Activated B cell treated with CpG ODN at 0.5 μM for 24 hours (primary cell): ENCODE measurements at regions not wholly inside any gene's neighbourhood (a gene's known extent, or its start where the extent isn't known, plus 50 kb on each side); places are given as distances from the start of the nearest gene placed in this dataset.

Source experiments
- ATAC-seq: fragments of 200-7000 bp; cut with Tn5 transposase; one replicate; pipeline ENCODE4 v1.10.0; 2021; ENCODE audit warnings: low read depth, mild to moderate bottlenecking, moderate library complexity
- CTCF ChIA-PET: fragments of 350-600 bp; sonication (Branson Sonifier 250); formaldehyde crosslinking; loops from one replicate; lab custom pipeline; 2021; ENCODE audit warnings: antibody characterized with exemption; lab: Charles Lee
- POLR2A ChIA-PET: fragments of 350-600 bp; sonication (Branson Sonifier 250); formaldehyde crosslinking; loops from one replicate; lab custom pipeline; 2021; ENCODE audit warnings: antibody characterized with exemption; lab: Charles Lee
- DNase-seq: peaks from one replicate; pipeline ENCODE4 v3.0.0; 2022
- H3K27ac Mint-ChIP-seq: one replicate; pipeline ENCODE4 v1.8.0; 2020; ENCODE audit warnings: mixed read lengths
- H3K27me3 Mint-ChIP-seq: one replicate; pipeline ENCODE4 v1.8.0; 2021; ENCODE audit warnings: mixed read lengths
- H3K36me3 Mint-ChIP-seq: one replicate; pipeline ENCODE4 v1.8.0; 2021; ENCODE audit warnings: low read depth, mixed read lengths
- H3K4me1 Mint-ChIP-seq: one replicate; pipeline ENCODE4 v1.8.0; 2021; ENCODE audit warnings: mixed read lengths
- H3K4me3 Mint-ChIP-seq: one replicate; pipeline ENCODE4 v1.8.0; 2020; ENCODE audit warnings: mild to moderate bottlenecking, mixed read lengths
- H3K9me3 Mint-ChIP-seq: one replicate; pipeline ENCODE4 v1.8.0; 2020; ENCODE audit warnings: mixed read lengths
- intact Hi-C: fragments of 100-400 bp; cut with micrococcal nuclease; formaldehyde crosslinking; loops from one replicate; pipeline ENCODE4 v1.15.1; 2024
- TF ChIP-seq, protein P1 (sequence below): fragments of 200-600 bp; IDR thresholded peaks from one replicate; pipeline ENCODE4 v1.8.0; 2022; ENCODE audit warnings: antibody characterized with exemption, mild to moderate bottlenecking

DNA sequence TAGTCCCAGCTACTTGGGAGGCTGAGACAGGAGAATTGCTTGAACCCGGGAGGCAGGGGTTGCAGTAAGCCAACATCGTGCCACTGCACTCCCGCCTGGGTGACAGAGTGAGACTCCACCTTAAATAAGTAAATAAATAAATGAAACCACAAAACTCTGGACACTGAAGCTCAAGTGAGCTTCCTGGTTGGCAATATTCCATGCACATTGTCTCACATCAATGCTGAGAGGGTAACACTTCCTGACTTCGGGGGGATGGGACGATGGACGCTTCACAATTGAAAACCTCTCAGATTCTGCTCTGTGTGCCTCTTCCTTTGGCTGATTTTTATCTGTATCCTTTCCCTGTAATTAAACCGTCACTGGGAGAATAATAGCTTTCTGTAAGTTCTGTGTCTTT lies 70.0 kb upstream of the ZNF644 start:
- CTCF ChIA-PET: no interaction called here
- H3K4me3 Mint-ChIP-seq: no peak overlapping the region
- no peak for DNase-seq
- peaks cover 4% of the 10 kb centered on the region for H3K27me3 Mint-ChIP-seq
- no peaks in the 10 kb centered on the region for H3K36me3 Mint-ChIP-seq
- no peak for ATAC-seq
- intact Hi-C loops: no loop called here
- no peak overlapping the region for H3K27ac Mint-ChIP-seq
- no peaks in the 10 kb centered on the region for H3K4me1 Mint-ChIP-seq
- POLR2A ChIA-PET: no interaction called here
- peaks cover 2% of the 10 kb centered on the region for H3K9me3 Mint-ChIP-seq
- TF ChIP-seq, protein P1, sequence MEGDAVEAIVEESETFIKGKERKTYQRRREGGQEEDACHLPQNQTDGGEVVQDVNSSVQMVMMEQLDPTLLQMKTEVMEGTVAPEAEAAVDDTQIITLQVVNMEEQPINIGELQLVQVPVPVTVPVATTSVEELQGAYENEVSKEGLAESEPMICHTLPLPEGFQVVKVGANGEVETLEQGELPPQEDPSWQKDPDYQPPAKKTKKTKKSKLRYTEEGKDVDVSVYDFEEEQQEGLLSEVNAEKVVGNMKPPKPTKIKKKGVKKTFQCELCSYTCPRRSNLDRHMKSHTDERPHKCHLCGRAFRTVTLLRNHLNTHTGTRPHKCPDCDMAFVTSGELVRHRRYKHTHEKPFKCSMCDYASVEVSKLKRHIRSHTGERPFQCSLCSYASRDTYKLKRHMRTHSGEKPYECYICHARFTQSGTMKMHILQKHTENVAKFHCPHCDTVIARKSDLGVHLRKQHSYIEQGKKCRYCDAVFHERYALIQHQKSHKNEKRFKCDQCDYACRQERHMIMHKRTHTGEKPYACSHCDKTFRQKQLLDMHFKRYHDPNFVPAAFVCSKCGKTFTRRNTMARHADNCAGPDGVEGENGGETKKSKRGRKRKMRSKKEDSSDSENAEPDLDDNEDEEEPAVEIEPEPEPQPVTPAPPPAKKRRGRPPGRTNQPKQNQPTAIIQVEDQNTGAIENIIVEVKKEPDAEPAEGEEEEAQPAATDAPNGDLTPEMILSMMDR: no peak

DNA sequence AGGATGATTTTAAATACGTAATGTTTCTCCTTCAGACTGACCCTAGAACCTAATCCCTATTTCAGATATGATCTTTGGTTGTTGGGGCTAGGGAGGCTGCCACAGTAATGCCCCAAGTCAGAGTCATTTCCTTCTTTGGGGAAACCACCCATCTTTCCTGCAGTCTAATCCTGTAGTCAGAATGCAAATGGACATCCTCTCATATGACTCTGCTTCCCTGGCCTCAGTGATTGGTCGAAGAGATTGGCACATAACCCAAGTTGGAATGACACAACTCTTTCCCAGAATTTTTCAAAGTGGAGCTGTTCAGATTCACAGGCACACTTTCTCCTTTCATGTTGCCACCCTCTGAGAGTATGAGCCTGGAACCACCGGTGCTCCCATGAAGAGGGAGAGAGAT lies 58.8 kb upstream of the ZNF644 start:
- TF ChIP-seq, protein P1: no peak
- intact Hi-C loops: no loop called here
- H3K9me3 Mint-ChIP-seq: no peaks in the 10 kb centered on the region
- ATAC-seq (no peak), DNase-seq (no peak)
- H3K36me3 Mint-ChIP-seq: no peaks in the 10 kb centered on the region
- H3K4me1 Mint-ChIP-seq: peaks cover 5% of the 10 kb centered on the region
- ChIA-PET CTCF (no interaction called here), POLR2A (no interaction called here)
- H3K27ac Mint-ChIP-seq: no peak overlapping the region
- no peaks in the 10 kb centered on the region for H3K27me3 Mint-ChIP-seq
- no peak overlapping the region for H3K4me3 Mint-ChIP-seq

DNA sequence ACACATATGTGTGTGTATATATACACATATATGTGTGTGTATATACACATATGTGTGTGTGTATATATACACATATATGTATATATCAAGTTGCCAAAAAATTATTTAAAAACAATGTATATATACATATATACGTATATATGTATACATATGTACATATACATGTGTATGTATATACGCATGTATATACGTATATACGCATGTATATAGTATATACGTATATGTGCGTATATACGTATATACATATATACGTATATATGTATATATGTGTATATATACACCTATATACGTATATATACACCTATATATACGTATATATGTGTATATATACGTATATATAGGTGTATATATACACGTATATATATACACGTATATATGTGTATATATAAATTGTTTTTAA lies 57.0 kb upstream of the ZNF644 start:
- H3K4me1 Mint-ChIP-seq: peaks cover 5% of the 10 kb centered on the region
- no peaks in the 10 kb centered on the region for H3K9me3 Mint-ChIP-seq
- intact Hi-C loops: no loop called here
- H3K27ac Mint-ChIP-seq: no peak overlapping the region
- no peaks in the 10 kb centered on the region for H3K27me3 Mint-ChIP-seq
- H3K36me3 Mint-ChIP-seq: no peaks in the 10 kb centered on the region
- H3K4me3 Mint-ChIP-seq: no peak overlapping the region
- ChIA-PET CTCF (no interaction called here), POLR2A (no interaction called here)
- DNase-seq (no peak), ATAC-seq (no peak)
- TF ChIP-seq, protein P1: no peak

DNA sequence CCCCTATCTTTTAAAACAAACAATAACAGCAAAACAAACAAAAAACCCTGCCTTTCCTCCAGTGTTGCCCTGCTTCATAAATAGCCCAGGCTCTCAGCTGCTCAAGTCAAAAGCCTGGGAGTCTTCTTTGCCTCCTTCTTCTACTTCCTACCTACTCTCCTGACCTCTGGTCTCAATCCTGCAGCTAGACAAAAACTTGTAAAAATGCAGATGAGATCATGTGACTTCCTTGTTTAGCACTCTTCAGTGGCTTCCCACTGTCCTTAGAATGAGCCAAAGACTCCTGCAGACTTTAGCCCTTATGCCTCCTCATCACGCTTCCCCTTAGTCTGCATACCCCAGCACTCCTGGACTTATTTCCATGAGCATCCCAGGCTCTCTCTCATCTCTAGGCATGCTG lies 55.0 kb upstream of the ZNF644 start:
- POLR2A ChIA-PET: no interaction called here

DNA sequence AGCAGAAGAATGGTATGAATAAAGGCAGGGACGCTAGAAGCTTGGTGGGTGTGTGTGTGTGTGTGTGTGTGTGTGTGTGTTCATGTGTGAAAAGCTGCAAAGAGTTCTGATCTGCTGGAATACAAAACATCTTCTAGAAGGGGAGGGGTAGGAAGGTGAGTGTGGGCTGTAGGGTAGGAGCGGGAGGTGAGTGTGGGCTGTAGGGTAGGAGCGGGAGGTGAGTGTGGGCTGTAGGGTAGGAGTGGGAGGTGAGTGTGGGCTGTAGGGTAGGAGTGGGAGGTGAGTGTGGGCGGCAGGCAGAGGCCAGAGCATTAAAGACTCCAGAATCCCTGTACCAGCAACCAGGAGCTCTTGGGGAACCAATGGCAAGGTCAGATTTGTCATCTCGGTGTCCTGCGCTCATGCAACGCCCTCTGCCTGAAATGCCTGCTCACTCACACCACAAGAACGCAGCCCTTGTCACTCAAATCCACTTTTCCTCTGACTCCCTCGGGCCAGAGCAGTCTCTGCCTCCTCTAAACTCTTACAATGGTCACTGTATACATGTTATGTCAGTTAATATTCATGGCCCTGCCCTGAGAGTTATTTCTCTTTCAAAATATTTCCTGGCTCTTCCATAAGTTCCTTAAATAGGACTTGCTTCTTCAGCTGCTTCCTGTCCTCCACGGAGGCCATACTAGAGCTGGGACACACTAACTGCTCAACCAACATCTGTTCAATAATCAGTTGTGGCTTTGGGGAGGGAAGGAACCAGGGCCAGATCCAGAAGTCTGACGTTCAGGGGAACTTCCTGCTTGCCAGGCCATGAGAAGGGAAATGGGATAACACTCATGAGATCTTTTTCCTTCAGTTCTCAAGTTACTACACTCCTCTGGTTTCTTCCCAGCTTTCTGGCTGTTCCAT lies 53.6 kb upstream of the ZNF644 start:
- no peak overlapping the region for H3K4me3 Mint-ChIP-seq
- H3K36me3 Mint-ChIP-seq: no peaks in the 10 kb centered on the region
- intact Hi-C loops: no loop called here

More for the DNA sequence above, 55.0 kb upstream of the ZNF644 start:
- H3K4me3 Mint-ChIP-seq: no peak overlapping the region
- CTCF ChIA-PET: no interaction called here
- H3K36me3 Mint-ChIP-seq: no peaks in the 10 kb centered on the region
- H3K27me3 Mint-ChIP-seq: no peaks in the 10 kb centered on the region
- intact Hi-C loops: no loop called here
- no peaks in the 10 kb centered on the region for H3K9me3 Mint-ChIP-seq
- no peak for DNase-seq
- no peak overlapping the region for H3K27ac Mint-ChIP-seq
- no peak for ATAC-seq
- peaks cover 5% of the 10 kb centered on the region for H3K4me1 Mint-ChIP-seq
- TF ChIP-seq, protein P1: no peak

More for the DNA sequence above, 53.6 kb upstream of the ZNF644 start:
- H3K27me3 Mint-ChIP-seq: peaks cover 2% of the 10 kb centered on the region
- POLR2A ChIA-PET: no interaction called here
- CTCF ChIA-PET: no interaction called here
- H3K9me3 Mint-ChIP-seq: no peaks in the 10 kb centered on the region
- peaks cover 5% of the 10 kb centered on the region for H3K4me1 Mint-ChIP-seq
- ATAC-seq: no peak
- TF ChIP-seq, protein P1: no peak
- no peak overlapping the region for H3K27ac Mint-ChIP-seq
- no peak for DNase-seq
